Smooth muscle cell of the brain vasculature (primary cell): ENCODE measurements at regions not wholly inside any gene's neighbourhood (a gene's known extent, or its start where the extent isn't known, plus 50 kb on each side); places are given as distances from the start of the nearest gene placed in this dataset.
"Not testable (repeated sequence)": the region's sequence is repeated elsewhere in the genome, so short reads cannot be mapped to it uniquely, and the experiment has no call there.

ENCODE experiments used
- DNase-seq: peaks from one replicate; pipeline ENCODE4 v3.0.0-alpha.2; 2012; ENCODE audit warnings: low read depth, low spot score

- not testable (repeated sequence) for DNase-seq
Observed at GRCh38 chr9:40930426-40930825, 198.1 kb downstream of the FOXD4L6 start.

- not testable (repeated sequence) for DNase-seq
Observed at GRCh38 chr9:40929488-40929845, 199.0 kb downstream of the FOXD4L6 start.

GRCh38 chr9:40928803-40929487 is 199.5 kb downstream of the FOXD4L6 start:
- no peak for DNase-seq

- no peak for DNase-seq
Observed at GRCh38 chr9:40927851-40928802, 200.4 kb downstream of the FOXD4L6 start.

DNA sequence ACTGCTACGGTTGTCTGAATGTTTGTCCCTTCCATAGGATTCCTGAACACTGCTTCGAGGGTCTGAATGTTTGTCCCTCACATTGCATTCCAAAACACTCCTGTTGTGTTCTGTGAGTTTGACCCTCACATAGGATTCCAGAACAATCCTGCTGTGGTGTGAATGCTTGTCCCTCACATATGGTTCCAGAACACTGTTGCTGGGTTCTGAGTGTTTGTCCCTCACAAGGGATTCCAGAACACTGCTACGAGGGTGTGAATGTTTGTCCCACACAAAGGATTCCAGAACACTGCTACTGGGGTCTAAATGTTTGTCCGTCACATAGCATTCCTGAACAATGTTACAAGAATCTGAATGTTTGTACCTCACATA is 201.2 kb downstream of the FOXD4L6 start:
- no peak for DNase-seq

DNA sequence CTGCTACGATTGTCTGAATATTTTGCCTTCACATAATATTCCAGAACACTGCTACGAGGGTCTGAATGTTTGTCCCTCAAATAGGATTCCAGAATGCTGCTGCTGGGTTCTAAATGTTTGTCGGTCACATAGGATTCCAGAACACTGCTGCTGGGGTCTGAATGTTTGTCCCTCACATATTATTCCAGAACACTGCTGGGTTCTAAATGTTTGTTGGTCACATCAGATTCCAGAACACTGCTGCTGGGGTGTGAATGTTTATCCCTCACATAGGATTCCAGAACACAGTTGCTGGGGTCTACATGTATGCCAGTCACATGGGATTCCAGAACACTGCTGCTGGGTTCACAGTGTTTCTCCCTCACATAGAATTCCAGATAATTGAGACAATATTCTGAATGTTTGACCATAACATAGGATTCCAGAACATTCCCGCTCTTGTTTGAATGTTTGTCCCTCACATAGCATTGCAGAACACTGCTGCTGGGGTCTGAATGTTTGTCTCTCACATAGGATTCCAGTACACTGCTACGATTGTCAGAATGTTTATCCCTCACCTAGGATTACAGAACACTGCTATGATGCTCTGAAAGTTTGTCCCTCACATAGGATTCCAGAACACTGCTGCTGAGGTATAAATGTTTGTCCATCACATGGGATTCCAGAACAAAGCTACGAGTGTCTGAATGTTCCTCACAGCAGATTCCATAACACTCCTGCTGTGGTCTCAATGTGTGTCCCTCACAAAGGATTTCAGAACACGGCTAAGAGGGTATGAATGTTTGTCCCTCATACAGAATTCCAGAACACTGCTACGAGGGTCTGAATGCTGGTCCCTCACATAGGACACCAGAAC is 201.8 kb downstream of the FOXD4L6 start:
- DNase-seq = no peak

DNA sequence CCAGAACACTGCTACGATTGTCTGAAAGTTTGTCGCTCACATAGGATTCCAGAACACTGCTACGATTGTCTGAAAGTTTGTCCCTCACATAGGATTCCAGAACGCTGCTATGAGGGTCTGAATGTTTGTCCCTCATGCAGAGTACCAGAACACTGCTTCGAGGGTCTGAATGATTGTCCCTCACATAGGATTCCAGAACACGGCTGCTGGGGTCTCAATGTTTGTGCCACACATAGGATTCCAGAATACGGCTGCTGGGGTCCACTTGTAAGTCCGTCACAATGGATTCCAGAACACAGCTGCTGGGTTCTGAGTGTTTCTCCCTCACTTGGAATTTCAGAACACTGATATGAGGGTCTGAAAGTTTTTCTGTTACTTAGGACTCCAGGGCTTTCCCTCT is 203.3 kb downstream of the FOXD4L6 start:
- DNase-seq = no peak

DNA sequence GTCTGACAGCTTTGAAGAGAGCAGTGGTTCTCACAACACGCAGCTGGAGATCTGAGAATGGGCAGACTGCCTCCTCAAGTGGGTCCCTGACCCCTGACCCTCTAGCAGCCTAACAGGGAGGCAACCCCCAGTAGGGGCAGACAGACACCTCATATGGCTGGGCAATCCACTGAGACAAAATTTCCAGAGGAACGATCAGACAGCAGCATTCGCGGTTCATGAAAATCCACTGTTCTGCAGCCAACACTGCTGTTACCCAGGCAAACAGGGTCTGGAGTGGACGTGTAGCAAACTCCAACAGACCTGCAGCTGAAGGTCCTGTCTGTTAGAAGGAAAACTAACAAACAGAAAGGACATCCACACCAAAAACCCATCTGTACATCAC is 212.1 kb downstream of the FOXD4L6 start:
- not testable (repeated sequence) for DNase-seq

DNA sequence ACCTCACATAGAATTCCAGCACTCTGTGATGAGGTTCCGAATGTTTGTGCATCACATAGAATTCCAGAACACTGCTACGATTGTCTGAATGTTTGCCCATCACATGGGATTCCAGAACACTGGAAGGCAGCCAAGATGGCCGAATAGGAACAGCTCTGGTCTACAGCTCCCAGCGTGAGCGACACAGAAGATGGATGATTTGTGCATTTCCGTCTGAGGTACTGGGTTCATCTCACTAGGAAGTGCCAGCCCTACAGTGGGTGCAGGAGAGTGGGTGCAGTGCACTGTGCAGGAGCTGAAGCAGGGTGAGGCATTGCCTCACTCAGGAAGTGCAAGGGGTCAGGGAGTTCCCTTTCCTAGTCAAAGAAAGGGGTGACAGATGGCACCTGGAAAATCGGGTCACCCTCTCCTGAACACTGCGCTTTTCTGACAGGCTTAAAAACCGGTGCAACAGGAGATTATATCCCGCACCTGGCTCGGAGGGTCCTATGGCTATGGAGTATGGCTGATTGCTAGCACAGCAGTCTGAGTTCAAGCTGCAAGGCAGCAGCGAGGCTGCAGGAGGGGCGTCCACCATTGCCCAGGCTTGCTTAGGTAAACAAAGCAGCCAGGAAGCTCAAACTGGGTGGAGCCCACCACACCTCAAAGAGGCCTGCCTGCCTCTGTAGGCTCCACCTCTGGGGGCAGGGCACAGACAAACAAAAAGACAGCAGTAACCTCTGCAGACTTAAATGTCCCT is 212.7 kb downstream of the FOXD4L6 start:
- DNase-seq = not testable (repeated sequence)

- no peak for DNase-seq
Observed at GRCh38 chr9:40914772-40915659, 213.5 kb downstream of the FOXD4L6 start.

DNA sequence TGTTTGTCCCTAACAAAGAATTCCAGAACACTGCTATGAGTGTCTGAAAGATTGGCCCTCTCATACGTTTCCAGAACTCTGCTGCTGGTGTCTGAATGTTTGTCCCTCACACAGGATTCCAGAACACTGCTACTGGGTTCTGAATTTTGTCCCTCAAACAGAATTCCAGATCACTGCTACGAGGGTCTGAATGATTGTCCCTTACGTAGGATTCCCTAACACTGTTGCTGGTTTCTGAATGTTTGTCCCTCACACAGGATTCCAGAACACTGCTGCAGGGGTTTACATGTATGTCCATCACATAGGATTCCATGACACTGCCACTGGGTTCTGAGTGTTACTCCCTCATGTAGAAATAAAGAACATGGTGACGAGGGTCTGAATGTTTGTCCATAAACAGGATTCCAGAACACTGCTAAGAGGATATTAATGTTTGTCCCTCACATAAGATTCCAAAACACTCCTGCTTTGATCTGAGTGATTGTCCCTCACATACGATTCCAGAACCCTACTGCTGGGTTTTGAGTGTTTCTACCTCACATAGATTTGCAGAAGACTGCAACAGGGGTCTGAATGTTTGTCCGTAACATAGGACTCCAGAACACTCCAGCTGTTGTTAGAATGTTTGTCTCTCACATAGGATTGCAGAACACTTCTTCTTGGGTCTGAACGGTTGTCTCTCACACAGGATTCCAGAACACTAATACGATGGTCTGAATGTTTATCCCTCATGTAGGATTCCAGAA is 214.4 kb downstream of the FOXD4L6 start:
- no peak for DNase-seq

DNA sequence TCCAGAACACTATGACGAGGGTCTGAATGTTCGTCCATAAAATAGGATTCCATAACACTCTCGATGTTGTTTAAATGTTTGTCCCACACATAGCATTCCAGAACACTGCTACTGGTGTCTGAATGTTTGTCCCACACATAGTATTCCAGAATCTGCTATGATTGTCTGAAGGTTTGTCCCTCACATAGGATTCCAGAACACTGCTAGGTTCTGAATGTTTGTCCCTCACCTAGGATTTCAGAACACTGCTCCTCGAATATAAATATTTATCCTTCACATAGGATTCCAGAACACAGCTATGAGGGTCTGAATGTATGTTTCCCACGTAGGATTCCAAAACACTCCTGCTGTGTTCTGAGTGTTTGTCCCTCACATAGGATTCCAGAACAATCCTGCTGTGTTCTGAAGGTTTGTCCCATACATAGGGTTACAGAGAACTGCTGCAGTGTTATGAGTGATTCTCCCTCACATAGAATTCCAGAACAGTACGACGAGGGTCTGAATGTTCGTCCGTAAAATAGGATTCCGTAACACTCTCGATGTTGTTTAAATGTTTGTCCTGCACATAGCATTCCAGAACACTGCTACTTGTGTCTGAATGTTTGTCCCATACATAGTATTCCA is 215.3 kb downstream of the FOXD4L6 start:
- no peak for DNase-seq

DNA sequence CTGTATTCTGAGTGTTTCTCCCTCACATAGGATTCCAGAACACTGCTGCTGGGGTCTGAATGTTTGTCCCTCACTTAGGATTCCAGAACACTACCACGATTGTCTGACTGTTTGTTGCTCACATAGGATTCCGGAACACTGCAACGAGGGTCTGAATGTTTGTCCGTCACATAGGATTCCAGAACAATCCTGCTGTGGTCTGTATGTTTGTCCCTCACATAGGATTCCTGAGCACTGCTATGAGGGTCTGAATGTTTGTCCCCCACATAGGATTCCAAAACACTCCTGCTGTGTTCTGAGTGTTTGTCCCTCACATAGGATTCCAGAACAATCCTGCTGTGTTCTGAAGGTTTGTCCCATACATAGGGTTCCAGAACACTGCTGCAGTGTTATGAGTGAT is 215.8 kb downstream of the FOXD4L6 start:
- not testable (repeated sequence) for DNase-seq

DNA sequence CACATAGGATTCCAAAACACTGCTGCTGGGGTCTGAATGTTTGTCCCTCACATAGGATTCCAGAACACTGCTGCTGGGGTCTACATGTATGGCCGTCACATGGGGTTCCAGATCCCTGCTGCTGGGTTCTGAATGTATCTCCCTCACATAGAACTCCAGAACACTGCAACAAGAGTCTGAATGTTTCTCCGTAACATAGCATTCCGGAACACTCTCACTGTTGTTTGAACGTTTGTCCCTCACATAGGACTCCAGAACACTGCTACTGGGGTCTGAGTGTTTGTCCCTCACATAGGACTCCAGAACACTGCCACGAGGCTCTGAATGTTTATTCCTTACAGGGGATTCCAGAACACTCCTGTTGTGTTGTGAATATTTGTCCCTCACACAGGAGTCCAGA is 216.8 kb downstream of the FOXD4L6 start:
- DNase-seq = no peak

DNA sequence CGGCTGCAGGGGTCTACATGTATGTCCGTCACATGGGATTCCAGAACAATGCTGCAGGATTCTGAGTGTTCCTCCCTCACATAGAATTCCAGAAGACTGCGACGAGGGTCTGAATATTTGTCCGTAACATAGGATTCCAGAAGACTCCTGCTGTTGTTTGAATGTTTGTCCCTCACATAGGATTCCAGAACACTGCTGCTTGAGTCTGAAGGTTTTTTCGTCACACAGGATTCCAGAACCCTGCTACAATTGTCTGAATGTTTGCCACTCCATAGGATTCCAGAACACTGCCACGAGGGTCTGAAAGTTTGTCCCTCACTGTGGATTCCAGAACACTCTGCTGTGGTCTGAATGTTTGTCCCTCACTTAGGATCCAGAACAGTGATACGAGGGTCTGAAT is 217.5 kb downstream of the FOXD4L6 start:
- not testable (repeated sequence) for DNase-seq

DNA sequence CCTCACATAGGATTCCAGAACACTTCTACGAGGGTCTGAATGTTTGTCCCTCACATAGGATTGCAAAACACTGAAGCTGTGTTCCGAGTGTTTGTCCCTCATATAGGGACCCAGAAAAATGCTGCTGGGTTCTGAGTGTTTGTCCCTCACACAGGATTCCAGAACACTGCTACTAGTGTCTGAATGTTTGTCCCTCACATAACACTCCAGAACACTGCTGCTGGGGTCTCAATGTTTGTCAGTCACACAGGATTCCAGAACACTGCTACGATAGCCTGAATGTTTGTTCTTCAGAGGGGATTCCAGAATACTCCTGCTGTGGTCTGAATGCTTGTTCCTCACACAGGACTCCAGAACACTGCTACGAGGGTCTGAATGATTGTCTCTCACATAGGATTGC is 218.7 kb downstream of the FOXD4L6 start:
- DNase-seq = no peak

DNA sequence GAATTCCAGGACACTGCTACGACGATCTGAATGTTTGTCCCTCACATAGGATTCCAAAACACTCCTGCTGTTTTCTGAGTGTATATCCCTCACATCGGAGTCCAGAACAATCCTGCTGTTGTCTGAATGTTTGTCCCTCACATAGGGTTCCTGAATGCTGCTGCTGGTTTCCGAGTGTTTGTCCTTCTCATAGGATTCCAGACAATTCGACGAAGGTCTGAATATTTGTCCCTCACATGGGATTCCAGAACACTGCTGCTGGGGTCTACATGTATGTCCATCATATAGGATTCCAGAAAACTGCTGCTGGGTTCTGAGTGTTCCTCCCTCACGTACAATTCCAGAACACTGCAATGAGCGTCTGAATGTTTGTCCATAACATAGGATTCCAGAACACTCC is 219.4 kb downstream of the FOXD4L6 start:
- not testable (repeated sequence) for DNase-seq

GRCh38 chr9:40907657-40908624 is 220.5 kb downstream of the FOXD4L6 start:
- no peak for DNase-seq
